ENCODE measurements at regions not wholly inside any gene's neighbourhood (a gene's known extent, or its start where the extent isn't known, plus 50 kb on each side); places are given as distances from the start of the nearest gene placed in this dataset.

GRCh38 chr4:43458293-43458692 is 565.8 kb downstream of the GRXCR1 start:
- no peak for TF ChIP-seq CTCF (IDR thresholded peaks at IDR 0.05; ENCODE audit: low read depth, low read length)
- Histone ChIP-seq H3K4me3 (ENCODE audit: low read depth, low read length) (no peak overlapping the region), H3K27me3 (ENCODE audit: control insufficient read depth, insufficient read depth, low read length) (no peaks in the 10 kb centered on the region), H3K9me3 (ENCODE audit: control insufficient read depth, insufficient read depth, low read length) (no peaks in the 10 kb centered on the region; the same call in 1 of the 2 replicates), H3K27ac (ENCODE audit: low read depth, low read length) (no peak overlapping the region)
- DNase-seq (ENCODE audit: low read depth, low spot score), result no peak
- CTCF ChIA-PET, result no interaction called here
- POLR2A ChIA-PET, result no interaction called here

- ChIA-PET CTCF (interaction anchor here (0.8 to 1.0 kb wide), 2 partner anchors 30 to 340 kb away, joined by 3 read pairs; no protein-coding TSS in a partner anchor), POLR2A (no interaction called here)
- Histone ChIP-seq H3K27me3 (ENCODE audit: control insufficient read depth, insufficient read depth, low read length) (no peaks in the 10 kb centered on the region), H3K27ac (ENCODE audit: low read depth, low read length) (no peak overlapping the region), H3K4me3 (ENCODE audit: low read depth, low read length) (no peak overlapping the region), H3K9me3 (ENCODE audit: control insufficient read depth, insufficient read depth, low read length) (peaks cover 19% of the 10 kb centered on the region)
- TF ChIP-seq CTCF (IDR thresholded peaks at IDR 0.05; ENCODE audit: low read depth, low read length), result no peak; the same call in 1 of the 2 replicates
- DNase-seq (ENCODE audit: low read depth, low spot score), result no peak
Measured at GRCh38 chr4:43471950-43472349, 579.4 kb downstream of the GRXCR1 start.

- no peak for DNase-seq (ENCODE audit: low read depth, low spot score)
- no peaks in the 10 kb centered on the region for H3K27me3 ChIP-seq (ENCODE audit: control insufficient read depth, insufficient read depth, low read length)
- ChIA-PET CTCF (no interaction called here), POLR2A (no interaction called here)
- no peak overlapping the region for H3K4me3 ChIP-seq (ENCODE audit: low read depth, low read length)
- no peak for TF ChIP-seq CTCF (IDR thresholded peaks at IDR 0.05; ENCODE audit: low read depth, low read length)
- H3K9me3 ChIP-seq (ENCODE audit: control insufficient read depth, insufficient read depth, low read length), result peaks cover 3% of the 10 kb centered on the region; the same call in 1 of the 2 replicates
- H3K27ac ChIP-seq (ENCODE audit: low read depth, low read length), result no peak overlapping the region
Measured at GRCh38 chr4:43481526-43481925, 589.0 kb downstream of the GRXCR1 start.

- ChIA-PET POLR2A (no interaction called here), CTCF (no interaction called here)
- no peak overlapping the region for H3K27ac ChIP-seq (ENCODE audit: low read depth, low read length)
- H3K27me3 ChIP-seq (ENCODE audit: control insufficient read depth, insufficient read depth, low read length), result no peaks in the 10 kb centered on the region
- TF ChIP-seq CTCF (IDR thresholded peaks at IDR 0.05; ENCODE audit: low read depth, low read length), result no peak
- H3K4me3 ChIP-seq (ENCODE audit: low read depth, low read length), result no peak overlapping the region
- no peaks in the 10 kb centered on the region for H3K9me3 ChIP-seq (ENCODE audit: control insufficient read depth, insufficient read depth, low read length)
- DNase-seq (ENCODE audit: low read depth, low spot score), result no peak
Measured at GRCh38 chr4:43485196-43485595, 592.7 kb downstream of the GRXCR1 start.

- H3K4me3 ChIP-seq (ENCODE audit: low read depth, low read length), result no peak overlapping the region
- no peaks in the 10 kb centered on the region for H3K27me3 ChIP-seq (ENCODE audit: control insufficient read depth, insufficient read depth, low read length)
- POLR2A ChIA-PET, result no interaction called here
Measured at GRCh38 chr4:43496188-43496587, 603.7 kb downstream of the GRXCR1 start.

More at GRCh38 chr4:43496188-43496587, 603.7 kb downstream of the GRXCR1 start:
- no peak overlapping the region for H3K27ac ChIP-seq (ENCODE audit: low read depth, low read length)
- TF ChIP-seq CTCF (IDR thresholded peaks at IDR 0.05; ENCODE audit: low read depth, low read length), result no peak
- DNase-seq (ENCODE audit: low read depth, low spot score), result no peak
- CTCF ChIA-PET, result no interaction called here
- peaks cover 1% of the 10 kb centered on the region; the same call in 1 of the 2 replicates for H3K9me3 ChIP-seq (ENCODE audit: control insufficient read depth, insufficient read depth, low read length)
